ENCODE measurements at regions not wholly inside any gene's neighbourhood (a gene's known extent, or its start where the extent isn't known, plus 50 kb on each side); places are given as distances from the start of the nearest gene placed in this dataset.

DNA sequence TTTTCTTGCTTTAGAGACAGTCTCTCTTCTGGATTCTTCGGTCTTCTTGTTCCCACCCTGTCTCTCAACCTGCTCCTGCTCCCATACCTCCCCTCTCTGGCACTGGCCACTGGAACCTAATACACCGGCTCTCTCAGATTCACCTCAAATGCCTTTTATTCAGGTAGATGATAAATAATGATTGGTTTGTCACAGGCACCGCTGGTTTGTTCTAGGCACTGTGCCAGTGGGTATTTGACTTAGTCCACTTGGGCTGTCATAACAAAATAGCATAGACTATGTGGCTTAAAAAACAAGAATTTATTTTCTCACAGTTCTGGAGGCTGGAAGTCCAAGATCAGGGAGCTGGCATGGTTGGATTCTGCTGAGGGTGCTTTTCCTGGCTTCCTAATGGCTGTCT lies 278.2 kb upstream of the STT3B start:
- DNase-seq = no peak

DNA sequence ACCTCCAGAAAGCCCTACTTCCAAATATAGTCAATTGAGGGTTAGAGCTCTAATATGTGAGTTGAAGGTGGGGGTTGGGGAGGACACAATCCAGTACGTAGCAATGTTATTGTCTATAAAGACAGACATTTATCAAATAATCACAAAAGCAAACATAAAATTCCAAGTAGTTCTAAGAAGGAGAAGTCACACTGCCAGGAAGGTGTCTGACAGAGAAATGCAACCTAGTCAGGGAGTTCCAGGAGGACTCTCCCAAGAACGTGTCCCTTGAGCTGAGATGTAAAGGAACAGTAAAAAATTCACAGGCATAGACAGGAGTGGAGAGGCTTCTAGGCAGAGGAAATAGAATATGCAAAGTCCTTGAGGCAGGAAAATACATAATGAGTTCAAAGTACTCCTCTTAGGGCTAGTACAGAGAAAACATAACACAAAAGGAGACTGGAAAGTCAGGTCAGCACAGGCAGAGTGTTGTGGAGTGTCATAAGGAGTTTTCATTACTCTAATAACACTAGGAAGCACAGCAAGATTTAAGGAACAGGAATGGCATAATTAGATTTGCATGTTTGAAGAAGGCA lies 277.6 kb upstream of the STT3B start:
- no peak for DNase-seq

DNA sequence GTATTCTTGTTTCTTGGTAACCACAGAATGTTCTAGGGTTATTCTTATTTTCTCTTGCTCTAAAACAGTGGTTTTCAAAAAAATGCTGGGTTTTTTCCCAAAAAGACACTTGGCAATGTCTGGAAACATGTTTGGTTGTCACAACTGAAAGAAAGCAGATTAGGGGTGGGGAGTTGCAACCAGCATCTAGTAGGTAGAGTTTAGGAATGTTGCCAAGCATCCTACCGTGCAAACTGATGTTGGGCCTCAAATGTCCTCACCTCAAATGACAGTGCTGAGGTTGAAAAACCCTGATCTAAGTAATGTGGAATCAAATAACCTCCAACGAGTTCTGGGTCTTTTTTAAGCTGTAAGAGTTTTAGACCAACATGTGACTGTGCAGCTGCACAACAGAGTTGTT lies 270.5 kb upstream of the STT3B start:
- DNase-seq = no peak

DNA sequence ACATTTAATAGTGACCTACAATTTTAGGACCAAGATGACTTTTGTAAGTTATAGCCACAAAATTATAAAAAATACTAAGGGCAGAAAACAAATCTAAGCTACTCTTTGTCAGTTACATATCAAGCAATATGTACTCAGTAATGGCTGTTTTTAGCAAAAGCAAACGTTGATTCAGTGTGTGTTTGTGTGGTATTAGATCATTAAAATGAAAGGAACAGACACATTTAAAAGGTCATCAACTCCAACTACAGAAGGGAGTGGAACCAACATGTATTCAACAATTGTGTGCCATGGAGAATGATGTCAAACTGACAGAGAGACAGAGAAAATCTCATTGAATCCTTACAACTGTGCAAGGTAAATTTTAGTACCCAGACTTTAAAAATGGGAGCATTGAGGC lies 268.8 kb upstream of the STT3B start:
- no peak for DNase-seq

DNA sequence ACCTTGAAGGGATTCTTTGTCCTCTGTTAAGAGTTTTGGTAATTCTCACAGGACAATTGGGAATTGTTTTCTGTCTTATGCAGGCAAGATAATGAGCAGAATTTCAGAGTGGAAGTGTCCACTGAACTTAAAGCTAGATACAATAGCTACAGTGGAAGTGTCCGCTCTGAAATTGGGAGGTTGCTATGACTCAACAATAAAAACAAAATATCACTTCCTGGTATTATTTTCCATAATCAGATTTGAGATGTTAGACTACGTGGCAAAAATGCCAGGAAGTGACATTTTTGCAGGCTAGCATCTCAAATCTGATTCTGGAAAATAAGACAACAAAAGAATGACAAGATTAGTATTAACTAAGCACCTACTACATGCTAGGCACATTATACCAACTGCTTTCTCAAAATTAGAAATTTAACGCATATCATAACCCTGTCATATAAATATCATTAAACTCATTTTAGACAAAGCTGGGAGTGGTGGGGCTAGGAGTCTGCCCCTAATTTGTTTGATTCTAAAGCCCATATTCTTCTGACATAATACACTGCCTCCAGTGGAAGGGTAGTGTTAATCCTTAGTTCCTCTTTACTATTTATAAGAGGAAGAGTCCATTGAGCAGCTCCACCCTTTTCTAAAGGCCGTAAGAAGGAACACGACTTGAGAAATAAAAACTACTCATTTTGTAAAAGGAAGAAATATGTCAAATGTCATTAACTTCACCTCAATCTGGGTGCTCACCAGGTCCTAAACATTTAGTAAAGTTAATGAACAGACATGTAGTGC lies 266.9 kb upstream of the STT3B start:
- DNase-seq = no peak

DNA sequence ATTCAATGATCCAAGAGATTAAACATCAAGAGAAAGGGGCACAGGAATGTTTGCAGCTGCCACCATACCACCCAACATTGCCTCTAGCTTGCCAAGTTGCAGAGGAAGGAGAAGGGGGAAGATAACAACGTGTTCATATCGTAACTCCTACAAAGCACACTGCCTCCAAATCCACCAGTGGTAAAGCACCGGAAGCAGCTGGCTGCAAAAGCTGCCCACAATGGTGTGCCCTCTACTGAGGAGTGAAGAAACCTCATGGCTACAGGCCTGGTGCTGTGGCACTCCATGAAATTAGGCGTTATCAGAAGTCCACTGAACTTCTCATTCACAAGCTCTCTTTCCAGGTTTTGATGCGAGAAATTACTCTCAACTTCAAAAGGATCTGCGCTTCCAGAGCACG lies 263.9 kb upstream of the STT3B start:
- no peak for DNase-seq

DNA sequence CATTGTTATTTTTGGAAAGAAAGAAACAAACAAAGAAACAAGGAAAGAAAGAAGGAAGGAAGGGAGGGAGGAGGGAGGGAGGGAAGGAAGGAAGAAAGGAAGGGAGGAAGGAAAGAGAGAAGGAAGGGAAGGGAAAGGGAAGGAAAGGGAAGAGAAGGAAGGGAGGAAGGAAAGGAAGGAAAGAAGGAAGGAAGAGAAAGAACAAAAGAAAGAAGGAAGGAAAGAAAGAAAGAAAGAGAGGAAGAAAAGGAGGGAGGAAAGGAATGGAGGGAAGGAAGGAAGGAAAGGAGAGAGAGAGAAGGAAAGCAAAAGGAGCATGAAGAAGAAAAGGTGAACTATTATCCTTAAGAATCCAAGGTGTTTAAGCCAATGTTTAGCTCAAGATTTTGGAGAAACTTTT lies 262.7 kb upstream of the STT3B start:
- no peak for DNase-seq

DNA sequence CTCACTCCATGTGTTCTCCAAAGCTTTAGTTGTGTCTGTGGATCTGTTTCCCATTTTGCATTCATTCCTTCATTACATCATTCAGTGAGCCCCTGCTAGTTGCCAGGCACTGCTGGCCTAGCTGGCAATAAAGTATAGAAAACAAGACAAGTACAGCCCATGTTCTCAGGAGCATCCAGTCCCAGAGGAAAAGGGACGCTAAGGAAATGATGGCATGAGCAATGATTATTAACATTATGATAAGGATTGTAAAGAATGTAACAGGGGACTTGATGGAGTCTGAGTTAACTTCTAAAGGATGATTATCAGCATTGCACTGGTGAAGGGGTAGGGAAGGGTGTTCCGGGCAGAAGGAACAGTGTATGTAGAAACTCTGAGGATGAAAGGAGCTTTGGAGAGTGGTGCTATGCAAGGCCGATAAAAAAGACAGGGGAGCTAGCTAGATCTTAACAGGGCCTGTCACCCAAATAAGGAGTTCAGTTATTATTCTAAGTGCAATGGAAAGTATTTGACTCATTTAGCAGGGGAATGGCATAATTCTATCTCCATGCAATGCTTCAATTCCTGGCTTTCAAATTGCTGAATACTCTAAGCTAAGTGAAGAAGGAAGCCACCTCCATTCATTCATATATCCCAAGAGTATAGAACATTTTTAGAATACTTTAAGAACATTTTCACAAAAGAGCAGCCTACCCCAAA lies 258.2 kb upstream of the STT3B start:
- no peak for DNase-seq

DNA sequence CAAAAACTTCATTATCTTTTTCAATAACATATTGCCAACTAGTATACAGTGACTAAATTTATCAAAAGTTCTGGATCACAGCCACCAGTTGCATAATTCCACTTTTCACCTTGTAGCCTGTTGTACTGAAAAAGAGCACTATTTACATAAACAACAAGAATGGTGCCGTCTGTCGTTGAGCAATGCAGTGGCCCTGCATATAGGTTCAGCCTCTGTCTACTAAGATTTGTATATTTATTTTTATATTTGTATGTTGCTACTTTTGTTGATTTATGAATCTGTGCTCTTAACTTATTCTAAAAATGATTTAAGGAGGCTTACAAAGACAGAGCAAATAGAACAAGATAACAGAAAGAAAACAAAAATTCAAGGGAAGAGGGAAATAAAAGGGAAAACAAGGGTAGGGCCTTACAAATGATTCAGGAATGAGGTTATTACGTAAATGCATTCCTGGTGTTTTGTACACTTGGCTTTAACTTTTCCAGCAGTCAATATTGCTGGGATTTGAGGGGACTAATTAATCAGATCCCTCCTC lies 257.6 kb upstream of the STT3B start:
- DNase-seq = no peak

DNA sequence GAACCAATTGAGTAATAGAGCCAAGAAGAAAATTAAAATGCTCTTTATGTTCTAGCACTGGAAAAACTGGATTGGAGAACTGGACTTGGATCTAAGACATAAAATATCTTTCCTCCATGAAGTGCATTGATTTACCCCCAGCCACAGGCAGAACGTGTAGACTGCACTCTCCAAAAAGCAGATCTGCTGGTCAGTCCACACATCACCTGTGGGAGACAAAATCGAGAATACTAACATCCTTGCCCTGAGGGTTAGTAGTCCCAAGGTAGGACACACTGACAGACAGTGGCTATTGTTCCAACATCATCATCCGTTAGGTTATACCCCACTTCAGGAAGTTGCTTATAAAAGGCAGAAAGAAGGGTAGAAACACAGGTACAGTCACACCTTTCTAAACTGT lies 257.1 kb upstream of the STT3B start:
- no peak for DNase-seq

DNA sequence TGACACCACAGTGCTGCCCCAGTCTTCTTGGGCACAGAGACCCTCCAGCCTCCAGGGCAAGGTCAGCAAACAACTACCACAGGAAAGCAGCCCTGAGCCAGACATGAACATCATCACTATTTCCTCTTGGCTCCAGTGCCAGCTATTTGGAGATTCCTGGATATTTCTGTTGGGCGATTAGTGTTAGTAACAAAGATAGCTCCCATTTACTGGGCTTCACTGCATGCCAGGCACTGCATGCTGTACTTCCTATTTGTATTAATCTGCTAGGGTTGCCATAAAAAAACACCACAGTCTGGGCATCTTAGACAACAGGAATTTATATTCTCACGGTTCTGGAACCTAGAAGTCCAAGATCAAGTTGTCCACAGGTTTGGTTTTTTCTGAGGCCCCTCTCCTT lies 255.1 kb upstream of the STT3B start:
- DNase-seq = no peak

DNA sequence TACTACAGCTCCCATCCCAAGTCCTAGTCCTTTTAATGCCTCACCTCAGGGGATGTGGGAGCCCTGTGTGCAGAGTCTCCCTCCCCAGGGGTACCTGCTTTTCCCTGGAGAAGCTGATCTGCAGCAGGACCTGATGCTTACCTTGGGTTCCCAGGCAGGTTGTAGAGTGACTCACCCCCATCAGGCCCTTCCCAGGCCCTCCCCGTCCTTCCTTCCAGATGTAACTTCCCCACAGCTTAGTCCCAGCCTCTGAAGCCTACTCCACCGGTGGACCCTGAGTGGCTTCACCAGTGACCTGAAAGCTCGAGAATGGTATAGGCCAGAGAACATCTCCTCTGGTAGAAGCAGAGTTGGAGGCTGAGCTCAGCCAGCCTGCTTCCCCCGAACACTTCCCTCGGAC lies 254.2 kb upstream of the STT3B start:
- no peak for DNase-seq

DNA sequence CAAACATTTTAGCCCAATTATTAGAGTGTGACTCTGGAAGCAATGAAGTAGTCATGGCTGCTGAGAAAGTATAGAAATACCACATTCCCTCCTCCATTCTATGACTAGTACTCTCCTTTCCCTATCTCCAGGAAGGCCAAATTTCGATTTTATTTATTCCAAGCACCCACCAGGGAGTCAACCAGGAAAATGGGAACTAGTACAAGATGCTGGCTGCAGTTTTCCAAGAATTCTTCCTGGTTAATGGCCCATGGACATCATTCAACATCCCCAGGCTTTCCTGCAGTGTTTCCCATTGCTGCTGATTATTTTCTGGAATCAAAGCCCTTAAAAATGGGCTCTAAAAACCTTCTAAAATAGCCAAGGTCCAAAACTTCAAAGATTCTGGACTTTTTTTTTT lies 247.9 kb upstream of the STT3B start:
- DNase-seq = no peak

DNA sequence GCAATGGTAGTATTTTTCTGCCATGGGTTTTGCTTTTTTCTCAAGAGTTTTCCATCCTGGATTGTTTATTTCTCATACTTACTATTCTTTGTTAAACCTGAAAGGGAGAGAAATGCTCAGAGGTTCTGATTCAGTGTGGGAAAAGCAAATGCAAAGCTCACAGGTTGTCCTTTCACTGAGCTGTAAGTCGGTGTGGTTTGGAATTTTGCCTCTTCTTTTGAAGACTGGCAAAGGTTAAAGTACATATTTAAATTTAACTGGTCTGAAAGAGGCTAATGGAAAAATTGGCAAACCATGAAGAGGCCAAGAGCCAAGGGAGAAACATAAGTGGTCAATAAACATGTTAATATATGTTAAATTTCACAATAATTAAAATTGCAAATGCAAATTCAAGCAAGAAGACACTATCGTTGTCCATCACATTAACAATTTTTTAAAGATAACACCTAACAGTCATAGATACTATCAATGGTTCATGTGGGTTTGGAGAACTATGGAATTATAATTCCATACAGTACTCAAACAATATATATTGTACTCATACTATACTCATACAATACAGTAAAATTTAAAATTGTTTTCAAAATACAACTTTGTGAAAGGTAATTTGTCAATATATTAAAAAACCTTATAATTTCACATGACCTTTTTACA lies 246.8 kb upstream of the STT3B start:
- no peak for DNase-seq

DNA sequence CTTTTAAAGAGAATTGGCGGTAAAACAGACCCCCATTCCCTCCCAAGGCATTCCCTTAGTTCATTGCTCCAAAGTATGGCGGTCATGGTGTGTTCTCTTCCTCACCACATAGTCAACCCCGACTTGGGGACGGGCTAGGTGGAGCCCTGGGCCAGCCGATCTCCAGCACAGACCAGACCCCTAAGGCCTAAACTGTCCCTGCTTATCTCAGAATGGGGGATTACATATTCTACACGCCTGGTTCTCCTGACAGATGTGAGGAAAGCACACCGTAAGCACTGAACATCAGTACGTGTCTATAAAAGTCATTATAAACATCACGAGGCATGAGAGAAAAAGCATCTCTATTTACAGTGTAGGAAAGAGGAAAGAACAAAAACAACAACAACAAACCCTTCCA lies 244.5 kb upstream of the STT3B start:
- no peak for DNase-seq

DNA sequence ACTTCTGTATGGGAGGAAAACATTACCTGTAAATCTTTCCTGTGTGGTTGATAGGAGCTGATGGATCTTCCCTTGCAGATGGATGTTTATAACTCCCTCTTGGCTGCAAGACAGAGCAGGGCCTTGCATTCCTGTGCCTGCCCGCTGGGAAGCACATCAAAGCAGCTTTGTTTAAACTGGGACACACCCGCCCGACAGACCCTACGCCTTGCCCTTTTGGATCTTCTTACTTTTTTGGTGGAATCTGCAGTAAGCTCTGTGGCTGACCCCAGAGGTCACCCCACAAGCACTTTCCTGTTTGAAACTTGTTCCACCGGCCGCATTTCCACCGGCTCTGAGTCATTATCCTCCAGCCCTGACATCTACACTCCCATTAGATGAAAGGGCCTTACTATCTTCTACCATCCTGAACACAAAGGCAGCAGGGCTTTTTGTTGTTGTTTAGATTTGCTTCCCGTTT lies 244.1 kb upstream of the STT3B start:
- DNase-seq = peak; percentile 13

DNA sequence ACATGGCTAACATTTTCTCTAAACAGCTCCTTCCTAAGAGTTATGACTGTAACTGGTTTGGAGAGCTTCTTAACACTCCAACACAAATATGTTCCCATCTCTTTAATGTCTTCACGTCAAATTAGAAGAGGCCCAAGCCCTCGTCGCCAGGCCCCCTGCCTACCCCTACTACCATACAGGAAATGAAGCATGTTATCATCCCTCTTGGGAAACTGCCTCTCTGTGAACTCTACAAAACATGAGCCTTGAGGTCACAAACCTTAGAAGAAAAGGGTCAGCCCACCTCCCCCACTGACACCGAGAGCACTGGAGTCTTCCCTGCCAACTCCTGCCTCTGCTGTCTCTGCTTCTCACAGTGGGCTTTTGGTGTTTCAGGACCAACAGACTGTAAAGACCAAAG lies 243.1 kb upstream of the STT3B start:
- no peak for DNase-seq

DNA sequence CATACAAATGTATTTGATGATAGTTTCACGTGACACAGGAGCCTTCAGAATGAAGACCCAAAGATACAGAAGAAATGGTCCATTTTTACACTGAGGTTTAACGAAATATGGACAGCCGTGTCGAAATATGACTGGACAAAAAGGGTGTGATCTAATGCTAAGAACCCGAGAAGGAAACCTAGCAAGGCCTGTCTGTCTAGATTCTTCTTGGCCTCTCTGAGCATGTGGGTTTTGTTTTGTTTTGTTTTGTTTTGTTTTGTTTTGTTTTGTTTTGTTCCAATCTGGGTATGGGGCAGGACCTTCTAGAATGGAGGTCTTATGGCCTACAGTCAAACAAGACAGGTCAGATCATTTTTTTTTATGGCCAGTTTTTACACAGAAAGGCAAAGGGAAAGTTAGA lies 242.7 kb upstream of the STT3B start:
- DNase-seq = no peak

DNA sequence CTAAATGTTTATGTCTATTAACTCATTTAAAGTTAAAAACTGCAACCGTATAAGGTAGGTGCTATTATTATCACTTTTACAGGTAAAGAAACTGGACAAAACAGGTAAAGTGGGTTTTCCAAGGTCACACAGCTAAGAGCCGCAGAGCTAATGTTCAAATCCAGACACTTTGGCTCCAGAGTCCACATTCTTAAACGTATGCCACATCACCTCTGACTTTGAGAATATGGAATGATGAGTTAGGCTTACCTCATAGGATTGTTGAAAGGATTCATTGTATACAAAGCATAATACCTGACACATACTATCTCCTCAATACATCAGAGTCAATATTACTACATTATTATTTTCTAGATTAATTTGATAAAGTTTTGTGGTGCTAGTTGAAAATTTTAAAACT lies 240.9 kb upstream of the STT3B start:
- DNase-seq = no peak

DNA sequence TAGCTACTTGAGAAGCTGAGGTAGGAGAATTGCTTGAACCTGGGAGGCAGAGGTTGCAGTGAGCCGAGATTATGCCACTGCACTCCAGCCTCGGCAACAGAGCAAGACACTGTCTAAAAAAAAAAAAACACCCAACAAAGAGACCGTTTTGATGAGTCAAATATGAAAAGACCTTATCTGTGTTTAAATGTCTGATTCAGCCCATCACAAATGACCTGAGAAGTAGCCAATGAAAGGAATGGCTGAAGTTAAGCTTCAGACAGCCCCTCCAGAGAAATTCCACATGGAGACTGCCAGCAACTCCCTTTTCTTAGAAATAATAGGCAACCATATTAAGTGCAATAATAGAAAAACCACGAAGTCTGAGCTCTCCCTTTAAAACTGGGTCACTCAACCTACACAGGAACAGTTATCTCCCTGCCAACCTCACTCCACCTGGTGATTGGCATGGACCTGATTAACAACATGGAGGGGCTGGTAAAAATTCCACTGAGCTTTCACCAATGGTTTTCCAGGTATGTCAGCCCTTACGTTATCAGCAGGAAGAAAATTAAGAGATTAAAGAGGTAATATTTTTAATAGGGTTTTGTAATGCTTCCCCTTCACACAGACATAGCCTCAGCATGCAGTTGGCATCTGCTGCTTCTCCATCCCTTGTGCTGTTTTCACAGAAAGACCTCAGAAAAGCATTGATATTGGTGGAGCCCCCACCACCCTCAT lies 238.1 kb upstream of the STT3B start:
- no peak for DNase-seq

DNA sequence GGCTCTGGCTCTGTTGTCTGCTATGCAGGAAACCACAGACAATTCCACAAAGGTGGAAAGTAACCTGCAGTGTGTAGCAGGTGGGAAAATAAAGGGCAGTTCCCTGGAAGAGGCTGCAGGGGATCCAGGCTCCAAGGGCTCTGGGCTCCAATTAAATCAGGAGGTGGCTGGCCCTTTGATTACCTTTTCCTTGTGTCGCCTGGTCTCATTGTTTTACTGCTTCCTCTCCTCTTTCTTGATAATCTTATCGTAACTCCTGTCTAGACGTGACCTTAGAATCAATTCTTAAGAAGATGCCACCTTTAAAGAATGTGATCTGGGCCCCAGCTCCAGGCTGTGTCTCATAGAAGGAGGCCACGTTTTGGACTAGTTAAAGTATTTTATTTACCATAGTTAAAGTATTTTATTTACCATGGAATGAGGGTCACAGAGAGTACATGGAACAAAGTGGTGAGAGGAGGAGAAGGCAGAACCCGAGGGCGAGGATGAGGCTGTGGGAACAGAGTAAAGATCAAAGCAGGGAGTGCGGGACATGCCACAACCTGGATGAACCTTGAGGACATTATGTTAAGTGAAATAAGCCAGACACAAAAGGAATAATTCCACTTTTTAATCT lies 237.5 kb upstream of the STT3B start:
- DNase-seq = no peak

DNA sequence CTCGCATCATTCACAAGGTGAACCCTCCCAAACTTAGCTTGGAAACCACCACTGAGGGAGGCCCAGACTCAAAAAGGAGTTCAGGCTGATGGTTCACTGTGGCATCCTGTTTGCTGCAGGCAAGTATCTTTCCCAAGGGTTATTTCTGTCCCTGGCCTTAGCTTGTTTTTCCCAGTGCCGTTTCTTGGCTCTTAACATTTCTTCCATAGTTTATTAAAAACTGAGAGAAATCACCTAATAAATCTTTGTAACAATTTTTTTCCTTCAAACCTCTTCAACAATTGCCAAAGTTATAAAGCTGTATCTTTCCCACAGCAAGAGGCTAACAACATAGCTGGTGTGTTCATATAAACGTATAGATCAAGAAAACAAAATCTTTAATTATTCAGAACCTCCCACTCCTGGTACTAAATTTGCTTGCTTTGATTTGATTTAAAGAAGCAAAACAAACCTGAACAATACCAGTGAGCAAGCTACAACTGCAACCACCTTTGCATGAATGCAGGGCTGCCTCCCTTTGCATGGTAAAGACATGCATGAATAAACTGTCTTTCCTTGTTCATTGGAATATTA lies 234.9 kb upstream of the STT3B start:
- DNase-seq = no peak

All from activated CD4-positive, alpha-beta T cell treated with anti-CD3 and anti-CD28 coated beads, Interleukin-2, amount 50 U/mL, for 1 hour (primary cell).